ENCODE measurements at regions not wholly inside any gene's neighbourhood (a gene's known extent, or its start where the extent isn't known, plus 50 kb on each side); places are given as distances from the start of the nearest gene placed in this dataset.

GRCh38 chr4:153082322-153083301 is 121.6 kb upstream of the TRIM2 start:
- TF ChIP-seq POLR2A (IDR thresholded peaks at IDR 0.05) (no peak), CTCF (IDR thresholded peaks at IDR 0.05) (no peak)

Measured in esophagus squamous epithelium (tissue), 4 donors.